Common myeloid progenitor, CD34-positive (primary cell): ENCODE measurements at regions not wholly inside any gene's neighbourhood (a gene's known extent, or its start where the extent isn't known, plus 50 kb on each side); places are given as distances from the start of the nearest gene placed in this dataset.
"Not testable (repeated sequence)": the region's sequence is repeated elsewhere in the genome, so short reads cannot be mapped to it uniquely, and the experiment has no call there.

Experiments used
- CTCF ChIA-PET: fragments of 350-600 bp; sonication (Branson Sonifier 250); formaldehyde crosslinking; loops from one replicate; lab custom pipeline; 2021; ENCODE audit warnings: antibody characterized with exemption; lab: Charles Lee
- POLR2A ChIA-PET: fragments of 350-600 bp; sonication (Branson Sonifier 250); formaldehyde crosslinking; loops from one replicate; lab custom pipeline; 2021; ENCODE audit warnings: antibody characterized with exemption; lab: Charles Lee
- DNase-seq, 3 donors: peaks; one replicate each; pipeline versions ENCODE4 v3.0.0 to v3.0.0-alpha.2; 2013
- H3K27ac ChIP-seq, 2 experiments: 1 replicate in 1 of 2; 2 replicates in 1 of 2; pipeline ENCODE4 v1.7.0; 2013; ENCODE audit warnings: inconsistent platforms in 2 of 2, low read length in 2 of 2, mild to moderate bottlenecking in 2 of 2, low read depth in 1 of 2, moderate library complexity in 1 of 2; ENCODE audit not compliant: severe bottlenecking in 2 of 2, insufficient read depth in 1 of 2, poor library complexity in 1 of 2
- H3K27me3 ChIP-seq, 5 experiments: replicated peaks in 2 of 5; 1 replicate in 3 of 5; 2 replicates in 2 of 5; pipeline versions ENCODE4 v1.6.1 to v1.7.0; 2013; ENCODE audit warnings: low read length in 4 of 5, mild to moderate bottlenecking in 2 of 5, moderate library complexity in 2 of 5, inconsistent platforms in 1 of 5; ENCODE audit not compliant: insufficient read depth in 5 of 5, control insufficient read depth in 4 of 5
- H3K36me3 ChIP-seq, 4 experiments: 1 replicate in 2 of 4; 2 replicates in 2 of 4; pipeline versions ENCODE4 v1.6.1 to v1.7.0; 2013; ENCODE audit warnings: low read length in 3 of 4, control low read depth in 1 of 4, mild to moderate bottlenecking in 1 of 4; ENCODE audit not compliant: control insufficient read depth in 4 of 4, insufficient read depth in 4 of 4
- H3K4me1 ChIP-seq, 4 experiments: 1 replicate in 3 of 4; 2 replicates in 1 of 4; pipeline versions ENCODE4 v1.6.1 to v1.7.1; 2013; ENCODE audit warnings: low read length in 3 of 4, mild to moderate bottlenecking in 3 of 4, control low read depth in 1 of 4, inconsistent platforms in 1 of 4, moderate library complexity in 1 of 4; ENCODE audit not compliant: control insufficient read depth in 4 of 4, insufficient read depth in 4 of 4; ENCODE audit errors: control extremely low read depth in 1 of 4
- H3K4me3 ChIP-seq, 7 experiments: 1 replicate in 4 of 7; 2 replicates in 3 of 7; pipeline versions ENCODE4 v1.5.1 to v1.7.0; 2013; ENCODE audit warnings: mild to moderate bottlenecking in 7 of 7, low read length in 6 of 7, moderate library complexity in 6 of 7, inconsistent platforms in 2 of 7, low read depth in 2 of 7, control low read depth in 1 of 7; ENCODE audit not compliant: insufficient read depth in 4 of 7, control insufficient read depth in 1 of 7; ENCODE audit errors: extremely low read depth in 1 of 7
- H3K9me3 ChIP-seq, 5 experiments: 1 replicate in 4 of 5; 2 replicates in 1 of 5; pipeline versions ENCODE4 v1.6.1 to v1.7.1; 2013; ENCODE audit warnings: low read length in 4 of 5, mild to moderate bottlenecking in 2 of 5, inconsistent platforms in 1 of 5, low read depth in 1 of 5, moderate library complexity in 1 of 5; ENCODE audit not compliant: control insufficient read depth in 4 of 5, insufficient read depth in 2 of 5; ENCODE audit errors: control extremely low read depth in 1 of 5
- WGBS: methylation state at CpG from one replicate; pipeline ENCODE4 v1.1.5; 2013; ENCODE audit not compliant: insufficient coverage; 5-methylcytosine and 5-hydroxymethylcytosine counted together

DNA sequence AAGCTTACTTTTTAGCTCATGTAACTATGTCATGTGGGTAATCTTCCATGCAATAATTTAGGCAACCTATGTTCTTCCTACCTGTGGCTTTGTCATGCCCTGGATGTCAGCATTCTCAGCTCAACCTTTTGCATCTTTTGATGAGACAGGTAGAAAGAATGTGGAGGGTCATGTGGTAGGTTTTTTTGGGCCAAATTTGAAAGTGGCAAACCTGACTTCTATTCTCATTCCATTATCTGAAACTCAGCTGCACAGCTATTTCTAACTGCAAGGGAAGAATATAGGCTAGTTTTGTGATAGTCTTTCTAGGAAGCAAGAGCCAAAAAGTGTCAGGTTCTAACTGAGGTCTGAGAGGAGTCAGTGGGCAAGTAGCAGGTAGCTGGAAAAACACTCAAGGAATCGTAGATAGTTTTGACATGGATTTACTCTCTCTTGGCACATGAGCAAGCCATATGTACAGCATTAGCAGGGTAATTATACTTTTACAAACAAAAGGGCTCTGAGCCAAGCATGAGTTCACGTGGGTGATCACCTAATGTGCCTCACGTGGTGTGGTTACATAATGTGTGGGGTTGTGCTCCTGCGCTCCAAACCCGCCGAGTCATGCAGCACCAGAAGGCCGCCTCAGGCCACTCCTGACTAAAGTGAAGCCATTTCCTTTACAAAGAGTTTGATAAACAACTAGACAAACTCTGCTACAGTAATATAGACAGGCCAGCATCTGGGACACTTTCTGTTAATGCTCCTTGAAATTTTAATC lies 1013.8 kb downstream of the PLA2G4A start:
- ChIA-PET POLR2A (no interaction called here), CTCF (interaction anchor here (0.8 kb wide), 1 partner anchor 13 kb away, joined by 3 read pairs; no protein-coding TSS in a partner anchor)
- no peaks in the 10 kb centered on the region for H3K4me1 ChIP-seq
- no peaks in the 10 kb centered on the region for H3K27me3 ChIP-seq
- peaks cover 0 to 4% (median 0%) of the 10 kb centered on the region in 5 experiments for H3K9me3 ChIP-seq
- H3K36me3 ChIP-seq: no peaks in the 10 kb centered on the region
- DNase-seq: peak in 2 of 3 donors; percentile 34 to 46
- 91% methylated on average over 4 of the region's 7 CpGs for WGBS
- H3K4me3 ChIP-seq: no peak overlapping the region
- no peak overlapping the region for H3K27ac ChIP-seq

DNA sequence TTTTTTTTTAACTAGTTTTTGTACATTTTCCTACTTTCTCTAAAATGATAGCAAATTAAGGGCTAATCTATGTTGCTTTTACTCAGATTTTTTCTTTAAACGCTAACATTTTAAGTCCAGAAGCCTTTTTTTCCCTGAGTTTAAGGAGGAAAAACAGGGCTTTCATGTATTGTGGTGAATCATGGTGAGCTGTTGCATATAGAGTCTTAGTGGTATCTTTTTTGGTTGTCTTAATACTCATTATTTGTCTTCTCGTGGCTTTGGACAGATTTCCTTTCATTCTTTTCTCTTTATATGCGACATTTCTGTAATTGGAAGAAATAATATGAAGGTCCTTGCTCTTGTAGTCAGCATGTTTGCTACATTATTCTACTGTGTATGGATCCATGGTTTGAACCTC lies 1015.6 kb downstream of the PLA2G4A start:
- H3K9me3 ChIP-seq: peaks cover 0 to 4% (median 0%) of the 10 kb centered on the region in 5 experiments
- no peak overlapping the region for H3K27ac ChIP-seq
- H3K4me3 ChIP-seq: no peak overlapping the region
- peaks cover 0 to 5% (median 0%) of the 10 kb centered on the region in 4 experiments for H3K4me1 ChIP-seq
- H3K27me3 ChIP-seq: no peaks in the 10 kb centered on the region
- DNase-seq: no peak
- WGBS: no CpG with 5 or more reads among the region's 3 CpGs
- POLR2A ChIA-PET: no interaction called here
- CTCF ChIA-PET: no interaction called here
- no peaks in the 10 kb centered on the region for H3K36me3 ChIP-seq

DNA sequence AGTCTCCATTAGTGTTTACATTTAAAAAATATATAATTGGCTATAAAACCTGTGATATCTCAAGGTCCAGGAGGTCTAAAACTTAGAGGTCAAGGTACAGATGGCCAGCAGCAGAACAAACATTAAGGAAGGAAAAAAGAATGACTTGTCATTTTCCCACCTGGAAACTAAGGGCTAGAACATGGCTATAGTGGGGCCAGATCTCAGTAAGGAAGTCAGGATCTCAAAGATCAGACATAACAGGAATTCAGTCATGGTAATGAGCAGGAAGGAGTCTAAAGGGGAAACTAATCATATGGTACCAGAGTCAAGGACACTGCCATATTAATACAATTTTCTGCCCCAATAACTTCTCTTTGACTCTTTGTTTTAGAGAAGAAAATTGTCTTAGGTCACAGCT lies 1018.8 kb downstream of the PLA2G4A start:
- Histone ChIP-seq H3K4me1 (peaks cover 0 to 5% (median 0%) of the 10 kb centered on the region in 4 experiments), H3K9me3 (peaks cover 0 to 3% (median 0%) of the 10 kb centered on the region in 5 experiments), H3K36me3 (no peaks in the 10 kb centered on the region), H3K27me3 (no peaks in the 10 kb centered on the region), H3K4me3 (no peak overlapping the region), H3K27ac (no peak overlapping the region)
- POLR2A ChIA-PET: no interaction called here
- CTCF ChIA-PET: no interaction called here
- DNase-seq: no peak

DNA sequence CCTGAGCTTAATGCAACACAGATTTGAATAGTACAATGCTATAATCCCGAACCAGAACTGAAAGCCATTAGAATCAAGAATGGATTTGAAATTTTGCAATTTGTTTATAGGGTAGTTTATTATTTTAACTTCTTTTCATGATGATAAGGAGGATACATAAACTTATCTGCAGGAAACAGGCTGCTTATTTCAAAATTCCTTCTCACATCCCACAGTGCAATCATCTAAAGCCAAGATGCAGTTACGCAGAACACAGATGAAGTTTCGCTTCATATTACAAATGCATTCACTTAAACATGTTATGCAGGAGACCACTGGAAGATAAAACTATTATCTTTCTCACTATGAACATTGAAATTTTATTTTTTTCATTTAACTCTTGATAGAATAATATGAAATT lies 1019.6 kb downstream of the PLA2G4A start:
- DNase-seq: peak; percentile 36 to 76 (median 57)
- Histone ChIP-seq H3K27ac (no peak overlapping the region), H3K36me3 (no peaks in the 10 kb centered on the region), H3K4me1 (peaks cover 0 to 5% (median 0%) of the 10 kb centered on the region in 4 experiments), H3K27me3 (no peaks in the 10 kb centered on the region), H3K4me3 (peak overlapping the region in 1 of 7 experiments; percentile 48), H3K9me3 (no peaks in the 10 kb centered on the region)
- no CpG with 5 or more reads among the region's 3 CpGs for WGBS
- ChIA-PET CTCF (no interaction called here), POLR2A (no interaction called here)

DNA sequence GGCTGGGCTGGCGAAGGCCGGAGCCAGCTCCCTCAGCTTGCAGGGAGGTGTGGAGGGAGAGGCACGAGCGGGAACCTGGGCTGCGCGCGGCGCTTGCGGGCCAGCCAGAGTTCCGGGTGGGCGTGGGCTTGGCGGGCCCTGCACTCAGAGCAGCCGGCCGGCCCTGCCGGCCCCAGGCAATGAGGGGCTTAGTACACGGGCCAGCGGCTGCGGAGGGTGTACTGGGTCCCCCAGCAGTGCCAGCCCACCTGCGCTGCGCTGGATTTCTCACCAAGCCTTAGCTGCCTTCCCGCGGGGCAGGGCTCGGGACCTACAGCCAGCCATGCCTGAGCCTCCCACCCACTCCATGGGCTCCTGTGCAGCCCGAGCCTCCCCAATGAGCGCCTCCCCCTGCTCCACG lies 1021.4 kb downstream of the PLA2G4A start:
- H3K9me3 ChIP-seq, H3K36me3 ChIP-seq, H3K27me3 ChIP-seq, POLR2A ChIA-PET, H3K4me1 ChIP-seq, H3K27ac ChIP-seq, DNase-seq, H3K4me3 ChIP-seq, CTCF ChIA-PET: not testable (repeated sequence)
- 95% methylated on average over 22 of the region's 26 CpGs for WGBS

DNA sequence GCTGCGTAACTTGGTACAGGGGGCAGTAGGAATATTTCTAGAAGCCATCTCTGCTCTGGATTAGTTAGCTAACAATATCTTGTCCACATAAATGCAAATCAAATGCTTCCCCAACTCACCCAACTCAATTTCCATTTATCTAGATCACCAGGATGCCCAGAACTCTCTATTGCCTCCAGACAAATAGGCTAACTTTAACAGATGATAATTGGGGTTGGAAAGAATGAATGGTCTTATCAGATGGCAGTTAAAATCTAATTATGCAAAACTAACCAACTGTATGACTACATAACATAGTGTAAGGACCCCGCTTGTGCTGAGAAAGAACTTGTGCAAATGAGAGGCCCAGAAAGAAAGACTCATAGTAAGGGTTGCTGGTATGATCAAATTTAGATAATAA lies 1024.8 kb downstream of the PLA2G4A start:
- Histone ChIP-seq H3K27me3 (no peaks in the 10 kb centered on the region), H3K4me3 (no peak overlapping the region), H3K36me3 (no peaks in the 10 kb centered on the region), H3K27ac (no peak overlapping the region), H3K4me1 (peaks cover 0 to 4% (median 0%) of the 10 kb centered on the region in 4 experiments), H3K9me3 (no peaks in the 10 kb centered on the region)
- ChIA-PET CTCF (no interaction called here), POLR2A (no interaction called here)
- no CpG with 5 or more reads among the region's 2 CpGs for WGBS
- no peak for DNase-seq

DNA sequence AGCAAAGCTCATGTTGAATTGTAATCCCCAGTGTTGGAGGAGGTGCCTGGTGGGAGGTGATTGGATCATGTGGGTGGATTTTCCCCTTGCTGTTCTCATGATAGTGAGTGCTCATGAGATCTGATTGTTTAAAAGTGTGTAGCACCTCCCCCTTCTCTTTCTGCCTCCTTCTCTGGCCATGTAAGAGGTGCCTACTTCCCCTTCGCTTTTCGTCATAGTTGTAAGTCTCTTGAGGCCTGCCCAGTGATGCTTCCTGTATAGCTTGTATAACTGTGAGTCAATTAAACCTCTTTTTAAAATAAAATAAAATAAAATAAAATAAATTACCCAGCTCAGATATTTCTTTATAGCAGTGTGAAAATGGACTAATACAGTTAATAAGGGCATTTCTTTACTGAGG lies 1025.7 kb downstream of the PLA2G4A start:
- no peak overlapping the region for H3K27ac ChIP-seq
- no peaks in the 10 kb centered on the region for H3K9me3 ChIP-seq
- CTCF ChIA-PET: no interaction called here
- DNase-seq: no peak
- H3K27me3 ChIP-seq: no peaks in the 10 kb centered on the region
- H3K4me1 ChIP-seq: no peaks in the 10 kb centered on the region
- no peaks in the 10 kb centered on the region for H3K36me3 ChIP-seq
- H3K4me3 ChIP-seq: no peak overlapping the region
- WGBS: no CpG with 5 or more reads among the region's 2 CpGs
- POLR2A ChIA-PET: no interaction called here
